ENCODE measurements at regions not wholly inside any gene's neighbourhood (a gene's known extent, or its start where the extent isn't known, plus 50 kb on each side); places are given as distances from the start of the nearest gene placed in this dataset.

- no peak for TF ChIP-seq ZNF592 (IDR thresholded peaks at IDR 0.05)
- no peak for TF ChIP-seq MTA2 (IDR thresholded peaks at IDR 0.05; ENCODE audit: low read depth)
- TF ChIP-seq BHLHE40 (IDR thresholded peaks at IDR 0.05; ENCODE audit: borderline replicate concordance in 1 of 2, low read depth in 2 of 2, low read length in 1 of 2) = no peak
- no peak for TF ChIP-seq BMI1 (IDR thresholded peaks at IDR 0.05; ENCODE audit: borderline replicate concordance)
- TF ChIP-seq SIX5 (IDR thresholded peaks at IDR 0.05; ENCODE audit: low read depth, low read length, severe bottlenecking) = no peak
These were observed 58.4 kb upstream of the BLCAP start (continued) for GRCh38 chr20:37586078-37586477.

GRCh38 chr20:37584238-37584807 lies 56.6 kb upstream of the BLCAP start:
- BruUV-seq (replicated peaks) = no TSS peak
- TF ChIP-seq NBN (IDR thresholded peaks at IDR 0.05) = no peak
- TF ChIP-seq NFYB (IDR thresholded peaks at IDR 0.05; ENCODE audit: insufficient read depth, low read depth, low read length) = no peak
- TF ChIP-seq CHD2 (IDR thresholded peaks at IDR 0.05; ENCODE audit: borderline replicate concordance, low read depth, low read length) = no peak
- no peak for TF ChIP-seq ZBED1 (IDR thresholded peaks at IDR 0.05; ENCODE audit: borderline replicate concordance)
- TF ChIP-seq CTCF (IDR thresholded peaks at IDR 0.05 in 2 of 3, conservative IDR thresholded peaks at IDR 0.05 in 1 of 3; ENCODE audit: control insufficient read depth in 2 of 3, extremely low read depth in 1 of 3, insufficient read depth in 1 of 3, low read depth in 3 of 3, low read length in 3 of 3) = no peak
- no peak for TF ChIP-seq RELA (IDR thresholded peaks at IDR 0.05; ENCODE audit: borderline replicate concordance, partially characterized antibody)
- no peak for TF ChIP-seq ZZZ3 (IDR thresholded peaks at IDR 0.05; ENCODE audit: control insufficient read depth, insufficient read length, low read depth)
- TF ChIP-seq RFX5 (IDR thresholded peaks at IDR 0.05; ENCODE audit: low read depth, low read length) = no peak
- no peak for TF ChIP-seq PRDM15 (CRISPR knock-in tag; IDR thresholded peaks at IDR 0.05)

More at GRCh38 chr20:37584238-37584807, 56.6 kb upstream of the BLCAP start:
- POLR2A ChIA-PET = no interaction called here
- Histone ChIP-seq H3K79me2 (ENCODE audit: control insufficient read depth, insufficient read depth, low read length) (no peaks in the 10 kb centered on the region), H3K4me2 (ENCODE audit: control insufficient read depth, insufficient read depth) (no peak overlapping the region), H2AFZ (ENCODE audit: control insufficient read depth, low read depth, low read length) (no peak overlapping the region), H3K9me3 (replicated peaks; ENCODE audit: control insufficient read depth, insufficient read depth, low read length) (no peaks in the 10 kb centered on the region), H4K20me1 (ENCODE audit: control insufficient read depth, insufficient read depth) (no peaks in the 10 kb centered on the region), H3K27me3 (replicated peaks in 1 of 2; ENCODE audit: control insufficient read depth in 2 of 2, insufficient read depth in 2 of 2, low read length in 1 of 2) (peaks cover 0 to 5% of the 10 kb centered on the region in 2 experiments; a peak in 2 of 4 replicates), H3K4me1 (ENCODE audit: control insufficient read depth, insufficient read depth, low read length) (no peaks in the 10 kb centered on the region), H3K9ac (ENCODE audit: control insufficient read depth, insufficient read depth, low read length) (no peak overlapping the region), H3K4me3 (no peak overlapping the region), H3K27ac (ENCODE audit: control insufficient read depth, insufficient read depth) (no peak overlapping the region), H3K36me3 (ENCODE audit: control insufficient read depth in 2 of 2, insufficient read depth in 2 of 2, low read length in 1 of 2) (no peaks in the 10 kb centered on the region)
- FAIRE-seq (no peak), DNase-seq (ENCODE audit: low read depth, low spot score) (no peak), ATAC-seq (no peak)
- in situ Hi-C loops (cut with MboI) = no loop called here
- WGBS (ENCODE audit: insufficient coverage, insufficient replicate concordance, low lambda C conversion rate, missing lambda C conversion rate) = 22% methylated on average over 5 of the region's 5 CpGs
- RAD21 ChIA-PET (ENCODE audit: unreplicated experiment) = no interaction called here
- SMC1A ChIA-PET (ENCODE audit: uncharacterized antibody, unreplicated experiment) = no interaction called here
- intact Hi-C loops (cut with micrococcal nuclease; ENCODE audit: unreplicated experiment) = no loop called here
- CTCF ChIA-PET = no interaction called here
